Thoracic aorta (tissue), 2 donors: ENCODE measurements at regions not wholly inside any gene's neighbourhood (a gene's known extent, or its start where the extent isn't known, plus 50 kb on each side); places are given as distances from the start of the nearest gene placed in this dataset.

Experiments used
- ATAC-seq: fragments of 150-250 bp; one replicate; pipeline ENCODE4 v1.8.0; 2017; ENCODE audit warnings: low read depth; ENCODE audit not compliant: insufficient number of reproducible peaks, low FRiP score
- DNase-seq: peaks from one replicate; pipeline ENCODE4 v3.0.0-alpha.2; 2020; ENCODE audit warnings: low spot score
- H3K27ac ChIP-seq, 2 donors: fragments of 200-600 bp; sonication (generic); 1 replicate in 1 of 2; 2 replicates in 1 of 2; pipeline ENCODE4 v1.5.1; 2016; ENCODE audit warnings: mild to moderate bottlenecking in 2 of 2, moderate library complexity in 2 of 2
- H3K27me3 ChIP-seq: fragments of 200-600 bp; sonication (generic); replicated peaks from 2 replicates; pipeline ENCODE4 v1.6.0; 2016; ENCODE audit warnings: mild to moderate bottlenecking; ENCODE audit not compliant: insufficient read depth
- H3K36me3 ChIP-seq: fragments of 200-600 bp; sonication (generic); one replicate; pipeline ENCODE4 v1.5.1; 2016
- H3K4me1 ChIP-seq, 2 donors: fragments of 200-600 bp; sonication (generic); 1 replicate in 1 of 2; 2 replicates in 1 of 2; pipeline versions ENCODE4 v1.5.1 to v1.6.0; 2016; ENCODE audit warnings: low read depth in 2 of 2, mild to moderate bottlenecking in 1 of 2; ENCODE audit not compliant: control insufficient read depth in 1 of 2
- H3K4me3 ChIP-seq: fragments of 200-600 bp; sonication (generic); 2 replicates; pipeline ENCODE4 v1.5.1; 2016; ENCODE audit warnings: mild to moderate bottlenecking
- H3K9me3 ChIP-seq: fragments of 200-600 bp; sonication (generic); 2 replicates; pipeline ENCODE4 v1.5.1; 2016
- CTCF ChIP-seq: fragments of 200-600 bp; sonication (generic); IDR thresholded peaks from one replicate; pipeline ENCODE4 v1.5.1; 2019; ENCODE audit warnings: antibody characterized with exemption

DNA sequence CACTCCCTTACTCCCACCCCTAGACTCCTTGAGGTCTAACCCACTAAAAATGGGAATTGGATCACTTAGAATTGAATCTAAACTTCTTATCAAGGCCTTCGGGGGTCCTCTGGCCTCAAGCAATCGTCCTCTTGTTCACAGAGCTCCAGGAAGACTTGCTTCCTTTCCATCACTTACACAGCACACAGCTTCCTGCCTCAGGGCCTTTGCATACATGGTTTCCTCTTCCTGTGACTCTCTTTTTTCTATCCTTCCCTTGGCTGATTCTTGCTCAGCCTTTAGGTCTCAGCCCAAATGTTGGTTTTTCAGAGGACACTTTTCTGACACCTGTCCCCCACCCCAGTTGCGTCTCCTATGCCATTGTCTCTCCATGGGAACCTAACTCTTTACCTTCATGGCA is 50.0 kb upstream of the ALDH1B1 start:
- Histone ChIP-seq H3K4me1 (peaks cover 0 to 2% of the 10 kb centered on the region in 2 donors), H3K27me3 (no peaks in the 10 kb centered on the region), H3K27ac (no peak overlapping the region), H3K36me3 (no peaks in the 10 kb centered on the region), H3K4me3 (no peak overlapping the region), H3K9me3 (no peaks in the 10 kb centered on the region)
- no peak for ATAC-seq
- no peak for TF ChIP-seq CTCF
- DNase-seq: no peak

GRCh38 chr9:38342096-38342495 is 50.4 kb upstream of the ALDH1B1 start:
- no peaks in the 10 kb centered on the region for H3K36me3 ChIP-seq
- TF ChIP-seq CTCF: no peak
- no peak for ATAC-seq
- no peak for DNase-seq
- H3K27me3 ChIP-seq: no peaks in the 10 kb centered on the region
- peaks cover 0 to 6% of the 10 kb centered on the region in 2 donors for H3K4me1 ChIP-seq
- no peaks in the 10 kb centered on the region for H3K9me3 ChIP-seq
- H3K27ac ChIP-seq: no peak overlapping the region
- no peak overlapping the region for H3K4me3 ChIP-seq

- no peak for TF ChIP-seq CTCF
- ATAC-seq: no peak
- Histone ChIP-seq H3K9me3 (no peaks in the 10 kb centered on the region), H3K4me1 (peaks cover 0 to 7% of the 10 kb centered on the region in 2 donors), H3K27me3 (no peaks in the 10 kb centered on the region), H3K4me3 (no peak overlapping the region), H3K36me3 (no peaks in the 10 kb centered on the region), H3K27ac (no peak overlapping the region)
- no peak for DNase-seq
Measured at GRCh38 chr9:38339496-38339895, 53.0 kb upstream of the ALDH1B1 start.

DNA sequence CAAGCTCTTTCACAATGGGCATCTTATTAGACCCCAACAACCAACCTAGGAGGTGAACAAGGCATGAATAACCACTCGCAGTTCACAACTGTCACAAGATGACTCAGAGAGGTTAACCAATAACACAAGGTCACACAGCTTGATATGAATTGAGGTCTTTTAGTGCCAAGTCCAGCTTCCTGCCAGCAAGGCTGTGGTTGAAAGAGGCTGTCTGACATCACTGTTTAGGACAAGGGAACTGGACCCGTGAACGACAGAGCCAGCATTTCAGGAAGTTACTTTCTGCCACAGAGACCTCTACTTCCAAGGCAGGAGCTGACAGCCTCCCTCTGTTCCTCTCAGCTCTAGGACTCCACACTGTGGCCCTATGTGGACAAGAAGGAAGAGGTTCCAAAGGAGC is 53.4 kb upstream of the ALDH1B1 start:
- Histone ChIP-seq H3K27ac (no peak overlapping the region), H3K27me3 (no peaks in the 10 kb centered on the region), H3K4me1 (peaks cover 0 to 7% of the 10 kb centered on the region in 2 donors), H3K36me3 (no peaks in the 10 kb centered on the region), H3K4me3 (no peak overlapping the region), H3K9me3 (no peaks in the 10 kb centered on the region)
- no peak for TF ChIP-seq CTCF
- ATAC-seq: no peak
- DNase-seq: no peak

- Histone ChIP-seq H3K27me3 (no peaks in the 10 kb centered on the region), H3K4me3 (no peak overlapping the region), H3K9me3 (no peaks in the 10 kb centered on the region), H3K27ac (no peak overlapping the region), H3K36me3 (no peaks in the 10 kb centered on the region), H3K4me1 (peaks cover 0 to 7% of the 10 kb centered on the region in 2 donors)
- ATAC-seq (no peak), DNase-seq (no peak)
- TF ChIP-seq CTCF: no peak
Measured at GRCh38 chr9:38338342-38339018, 54.0 kb upstream of the ALDH1B1 start.
